HFFc6 (cell line): ENCODE measurements at regions not wholly inside any gene's neighbourhood (a gene's known extent, or its start where the extent isn't known, plus 50 kb on each side); places are given as distances from the start of the nearest gene placed in this dataset.

ENCODE experiments used
- DNase-seq: peaks from one replicate; pipeline ENCODE4 v3.0.0-alpha.2; 2018
- H3K27ac Mint-ChIP-seq: 2 replicates; pipeline ENCODE4 v1.8.0; 2020; ENCODE audit warnings: mild to moderate bottlenecking, mixed read lengths
- H3K27me3 Mint-ChIP-seq: 2 replicates; pipeline ENCODE4 v1.8.0; 2021; ENCODE audit warnings: mild to moderate bottlenecking, moderate library complexity, mixed read lengths; ENCODE audit not compliant: insufficient read depth
- H3K36me3 Mint-ChIP-seq: 2 replicates; pipeline ENCODE4 v1.8.0; 2021; ENCODE audit warnings: low read depth, mixed read lengths
- H3K4me1 Mint-ChIP-seq: 2 replicates; pipeline ENCODE4 v1.8.0; 2020; ENCODE audit warnings: low read depth, mixed read lengths
- H3K4me3 Mint-ChIP-seq: 2 replicates; pipeline ENCODE4 v1.8.0; 2020; ENCODE audit warnings: mild to moderate bottlenecking, moderate library complexity, mixed read lengths
- H3K9me3 Mint-ChIP-seq: 2 replicates; pipeline ENCODE4 v1.8.0; 2020; ENCODE audit warnings: mild to moderate bottlenecking, mixed read lengths
- CTCF ChIP-seq: fragments of 200-600 bp; sonication (generic); IDR thresholded peaks from 2 replicates; pipeline ENCODE4 v1.5.0; 2021; ENCODE audit warnings: antibody characterized with exemption, mild to moderate bottlenecking

GRCh38 chr12:114616081-114616480 lies 67.9 kb downstream of the TBX3 start:
- no peaks in the 10 kb centered on the region for H3K9me3 Mint-ChIP-seq
- H3K4me3 Mint-ChIP-seq = no peak overlapping the region
- TF ChIP-seq CTCF = no peak
- H3K36me3 Mint-ChIP-seq = peaks cover 7% of the 10 kb centered on the region
- H3K4me1 Mint-ChIP-seq = no peaks in the 10 kb centered on the region
- no peak overlapping the region for H3K27ac Mint-ChIP-seq
- DNase-seq = no peak
- H3K27me3 Mint-ChIP-seq = peaks cover 8% of the 10 kb centered on the region; the same call in 1 of the 2 replicates

DNA sequence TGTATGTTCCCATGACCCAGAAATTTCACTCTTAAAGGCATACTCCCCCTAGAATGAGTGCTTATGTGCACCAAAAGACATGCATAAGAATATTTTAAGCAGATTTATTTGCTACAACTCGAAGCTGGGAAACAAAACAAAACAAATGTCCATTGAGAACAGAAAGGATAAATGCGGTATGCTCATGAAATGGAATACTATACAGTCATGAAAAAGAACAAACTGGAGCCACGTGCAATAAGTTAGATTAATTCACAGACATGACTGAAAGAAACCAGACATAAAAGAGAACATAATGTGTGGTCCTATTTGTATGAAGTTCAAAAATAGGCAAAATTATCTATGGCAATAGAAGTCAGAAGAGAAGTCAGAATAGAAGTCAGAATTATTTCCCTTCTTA lies 69.9 kb downstream of the TBX3 start:
- no peak for TF ChIP-seq CTCF
- H3K27me3 Mint-ChIP-seq = peaks cover 7% of the 10 kb centered on the region
- no peak overlapping the region for H3K27ac Mint-ChIP-seq
- no peaks in the 10 kb centered on the region for H3K9me3 Mint-ChIP-seq
- H3K4me3 Mint-ChIP-seq = no peak overlapping the region
- DNase-seq = no peak
- H3K4me1 Mint-ChIP-seq = no peaks in the 10 kb centered on the region
- peaks cover 7% of the 10 kb centered on the region for H3K36me3 Mint-ChIP-seq

GRCh38 chr12:114612062-114612461 lies 71.9 kb downstream of the TBX3 start:
- no peak for TF ChIP-seq CTCF
- DNase-seq = no peak
- Mint-ChIP-seq H3K36me3 (peaks cover 6% of the 10 kb centered on the region), H3K4me1 (no peaks in the 10 kb centered on the region), H3K27me3 (peaks cover 8% of the 10 kb centered on the region), H3K9me3 (no peaks in the 10 kb centered on the region), H3K4me3 (no peak overlapping the region), H3K27ac (no peak overlapping the region)

DNA sequence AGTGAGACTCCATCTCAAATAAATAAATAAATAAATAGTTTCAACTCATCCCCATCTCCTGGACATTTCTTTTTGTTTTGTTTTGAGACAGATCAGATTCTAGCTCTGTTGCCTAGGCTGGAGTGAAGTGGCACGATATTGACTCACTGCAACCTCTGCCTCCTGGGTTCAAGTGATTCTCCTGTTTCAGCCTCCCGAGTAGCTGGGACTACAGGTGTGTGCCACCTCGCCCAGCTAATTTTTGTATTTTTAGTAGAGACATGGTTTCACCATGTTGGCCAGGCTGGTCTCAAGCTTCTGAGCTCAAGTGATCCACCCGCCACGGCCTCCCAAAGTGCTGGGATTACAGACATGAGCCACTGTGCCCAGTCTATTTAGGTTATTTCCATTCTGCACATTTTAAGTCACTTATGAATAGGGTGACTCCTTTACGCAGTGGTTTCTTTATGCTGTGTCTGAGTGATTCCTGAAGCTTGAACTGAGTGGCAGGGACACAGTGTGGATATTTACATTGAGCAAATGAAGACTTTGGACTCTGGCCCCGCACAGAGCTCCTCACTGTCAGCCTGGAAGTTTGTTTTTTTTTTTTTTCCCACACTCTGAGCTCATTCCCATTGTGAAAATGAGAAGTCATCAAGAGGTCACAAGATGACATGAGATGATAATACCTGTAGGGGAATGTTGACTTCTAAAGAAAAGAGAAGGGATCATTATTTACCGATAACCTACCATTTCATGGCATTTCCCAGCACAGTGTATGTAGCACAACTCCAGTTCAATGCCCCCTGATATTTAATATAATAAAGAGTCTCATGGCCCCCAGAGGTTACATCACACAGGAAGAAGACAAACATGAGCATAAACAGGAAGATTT lies 72.6 kb downstream of the TBX3 start:
- H3K27ac Mint-ChIP-seq = no peak overlapping the region
- no peaks in the 10 kb centered on the region for H3K4me1 Mint-ChIP-seq
- peaks cover 8% of the 10 kb centered on the region for H3K27me3 Mint-ChIP-seq
- DNase-seq = no peak
- H3K4me3 Mint-ChIP-seq = no peak overlapping the region
- H3K36me3 Mint-ChIP-seq = peaks cover 3% of the 10 kb centered on the region; the same call in 1 of the 2 replicates
- no peaks in the 10 kb centered on the region for H3K9me3 Mint-ChIP-seq
- TF ChIP-seq CTCF = no peak

DNA sequence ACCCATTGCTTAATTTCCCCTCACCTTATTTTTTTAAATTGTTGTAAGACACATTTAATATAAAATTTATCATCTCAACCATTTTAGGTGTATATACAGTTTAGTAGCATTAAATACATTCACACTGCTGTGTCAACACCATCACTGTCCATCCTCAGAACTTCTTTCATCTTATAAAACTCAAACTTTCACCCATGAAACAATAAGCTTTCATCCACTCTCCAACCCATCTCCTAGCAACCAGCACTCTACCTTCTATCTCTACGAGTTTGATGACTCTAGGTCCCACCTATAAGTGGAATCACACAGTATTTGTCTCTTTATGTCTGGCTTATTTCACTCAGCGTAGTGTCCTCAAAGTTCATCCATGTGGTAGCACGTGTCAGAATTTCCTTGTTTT lies 75.5 kb downstream of the TBX3 start:
- H3K27me3 Mint-ChIP-seq = peaks cover 9% of the 10 kb centered on the region
- no peaks in the 10 kb centered on the region for H3K4me1 Mint-ChIP-seq
- no peak for DNase-seq
- TF ChIP-seq CTCF = no peak
- no peak overlapping the region for H3K27ac Mint-ChIP-seq
- no peak overlapping the region for H3K4me3 Mint-ChIP-seq
- no peaks in the 10 kb centered on the region for H3K36me3 Mint-ChIP-seq
- no peaks in the 10 kb centered on the region for H3K9me3 Mint-ChIP-seq
